Upper lobe of right lung (tissue), 1 donor: ENCODE measurements at regions not wholly inside any gene's neighbourhood (a gene's known extent, or its start where the extent isn't known, plus 50 kb on each side); places are given as distances from the start of the nearest gene placed in this dataset.

Experiments used
- ATAC-seq: fragments of 200-7000 bp; cut with Tn5 transposase; one replicate; pipeline ENCODE4 v1.9.1; 2020; ENCODE audit warnings: mild to moderate bottlenecking, moderate library complexity
- DNase-seq: peaks from one replicate; pipeline ENCODE4 v3.0.0-alpha.2; 2020
- H3K27ac ChIP-seq: fragments of 200-600 bp; one replicate; pipeline ENCODE4 v1.8.0; 2022
- H3K27me3 ChIP-seq: fragments of 200-600 bp; one replicate; pipeline ENCODE4 v1.8.0; 2022; ENCODE audit warnings: mild to moderate bottlenecking
- H3K36me3 ChIP-seq: fragments of 200-600 bp; one replicate; pipeline ENCODE4 v1.8.0; 2022
- H3K4me1 ChIP-seq: fragments of 200-600 bp; one replicate; pipeline ENCODE4 v1.8.0; 2022
- H3K4me3 ChIP-seq: fragments of 200-600 bp; one replicate; pipeline ENCODE4 v1.8.0; 2022; ENCODE audit warnings: mild to moderate bottlenecking
- H3K9me3 ChIP-seq: fragments of 200-600 bp; one replicate; pipeline ENCODE4 v1.8.0; 2022
- CTCF ChIP-seq: fragments of 200-600 bp; IDR thresholded peaks from one replicate; pipeline ENCODE4 v1.8.0; 2022; ENCODE audit warnings: antibody characterized with exemption
- intact Hi-C: fragments of 100-400 bp; cut with DNase I; formaldehyde crosslinking; loops from one replicate; pipeline ENCODE4 v1.11.0; 2022
- donor health status: DM: no; HTN: yes; CAD: no; lungs with severe emphysema.

DNA sequence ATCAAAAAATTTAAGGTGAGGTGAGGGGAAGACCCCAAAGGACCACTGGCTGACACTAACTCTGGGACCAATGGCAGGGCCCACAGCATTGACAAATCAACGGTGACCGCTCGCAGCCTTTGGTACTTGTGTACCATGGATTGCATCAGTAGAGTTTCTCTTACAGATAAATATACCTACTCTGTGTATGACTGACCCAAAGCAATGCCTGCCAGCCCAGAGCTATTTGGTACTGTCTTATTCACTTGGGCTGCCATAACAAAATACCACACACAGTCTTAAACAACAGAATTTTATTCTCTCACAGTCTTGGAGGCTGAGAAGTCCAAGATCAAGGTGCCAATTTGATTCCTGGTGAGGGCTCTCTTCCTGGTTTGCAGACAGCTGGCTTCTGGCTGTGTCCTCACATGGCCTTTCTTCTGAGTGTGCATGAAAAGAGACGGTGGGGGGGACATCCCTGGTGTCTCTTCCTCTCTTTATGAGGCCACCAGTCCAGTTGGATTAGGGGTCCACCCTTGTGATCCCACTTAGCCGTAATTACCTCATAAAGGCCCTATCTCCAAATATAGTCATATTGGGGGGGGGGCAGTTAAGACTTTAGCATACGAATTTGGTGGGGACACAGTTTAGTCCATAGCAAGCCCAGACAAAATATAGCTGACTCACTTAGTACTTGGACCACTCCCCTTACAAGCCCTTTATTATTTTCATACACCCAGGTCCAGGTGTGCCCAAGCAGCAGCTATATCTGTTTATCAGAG lies 336.3 kb downstream of the CD83 start:
- H3K9me3 ChIP-seq = no peaks in the 10 kb centered on the region
- ATAC-seq = no peak

GRCh38 chr6:14454473-14454775 lies 336.9 kb downstream of the CD83 start:
- intact Hi-C loops = no loop called here
- Histone ChIP-seq H3K4me3 (no peak overlapping the region), H3K36me3 (no peaks in the 10 kb centered on the region), H3K4me1 (no peaks in the 10 kb centered on the region), H3K9me3 (no peaks in the 10 kb centered on the region), H3K27me3 (no peaks in the 10 kb centered on the region), H3K27ac (no peak overlapping the region)
- no peak for TF ChIP-seq CTCF
- ATAC-seq = no peak
- no peak for DNase-seq

More for the DNA sequence above, 336.3 kb downstream of the CD83 start:
- no peaks in the 10 kb centered on the region for H3K36me3 ChIP-seq
- H3K4me3 ChIP-seq = no peak overlapping the region
- no peak for DNase-seq
- intact Hi-C loops = no loop called here
- TF ChIP-seq CTCF = no peak
- no peaks in the 10 kb centered on the region for H3K4me1 ChIP-seq
- H3K27ac ChIP-seq = no peak overlapping the region
- H3K27me3 ChIP-seq = no peaks in the 10 kb centered on the region

DNA sequence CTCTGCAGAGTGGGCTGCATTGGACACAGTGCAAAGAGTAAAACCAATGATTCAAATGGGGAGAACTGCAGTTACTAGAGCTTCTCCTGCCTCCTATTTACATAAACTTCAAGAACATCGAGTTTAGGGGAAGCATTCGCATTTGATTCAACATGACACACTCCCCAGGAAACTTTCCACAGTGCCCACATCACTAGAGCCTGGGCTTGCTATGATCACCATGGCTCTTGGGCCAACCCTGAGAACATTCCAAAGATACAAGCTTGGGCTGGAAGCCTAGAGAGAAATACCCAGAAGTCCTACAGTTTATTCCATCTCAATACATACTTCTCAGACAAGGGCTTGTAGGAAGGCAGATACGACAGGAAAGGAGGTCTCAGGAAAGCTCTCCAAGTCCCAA lies 337.9 kb downstream of the CD83 start:
- Histone ChIP-seq H3K27me3 (no peaks in the 10 kb centered on the region), H3K4me3 (no peak overlapping the region), H3K27ac (no peak overlapping the region), H3K9me3 (no peaks in the 10 kb centered on the region), H3K36me3 (no peaks in the 10 kb centered on the region), H3K4me1 (no peaks in the 10 kb centered on the region)
- ATAC-seq (no peak), DNase-seq (no peak)
- intact Hi-C loops = no loop called here
- TF ChIP-seq CTCF = no peak

GRCh38 chr6:14455876-14456648 lies 338.5 kb downstream of the CD83 start:
- intact Hi-C loops = no loop called here
- Histone ChIP-seq H3K4me3 (no peak overlapping the region), H3K4me1 (no peaks in the 10 kb centered on the region), H3K27ac (no peak overlapping the region), H3K27me3 (no peaks in the 10 kb centered on the region), H3K9me3 (no peaks in the 10 kb centered on the region), H3K36me3 (no peaks in the 10 kb centered on the region)
- peak; percentile 21 for ATAC-seq
- TF ChIP-seq CTCF = no peak
- DNase-seq = no peak

GRCh38 chr6:14456941-14457340 lies 339.4 kb downstream of the CD83 start:
- TF ChIP-seq CTCF = no peak
- H3K9me3 ChIP-seq = no peaks in the 10 kb centered on the region
- no peak overlapping the region for H3K4me3 ChIP-seq
- H3K27ac ChIP-seq = no peak overlapping the region
- H3K4me1 ChIP-seq = no peaks in the 10 kb centered on the region
- H3K27me3 ChIP-seq = no peaks in the 10 kb centered on the region
- ATAC-seq = no peak
- intact Hi-C loops = no loop called here
- no peak for DNase-seq
- no peaks in the 10 kb centered on the region for H3K36me3 ChIP-seq
